HFFc6 (cell line): ENCODE measurements at regions not wholly inside any gene's neighbourhood (a gene's known extent, or its start where the extent isn't known, plus 50 kb on each side); places are given as distances from the start of the nearest gene placed in this dataset.

ENCODE experiments used
- DNase-seq: peaks from one replicate; pipeline ENCODE4 v3.0.0-alpha.2; 2018
- H3K27ac Mint-ChIP-seq: 2 replicates; pipeline ENCODE4 v1.8.0; 2020; ENCODE audit warnings: mild to moderate bottlenecking, mixed read lengths
- H3K27me3 Mint-ChIP-seq: 2 replicates; pipeline ENCODE4 v1.8.0; 2021; ENCODE audit warnings: mild to moderate bottlenecking, moderate library complexity, mixed read lengths; ENCODE audit not compliant: insufficient read depth
- H3K36me3 Mint-ChIP-seq: 2 replicates; pipeline ENCODE4 v1.8.0; 2021; ENCODE audit warnings: low read depth, mixed read lengths
- H3K4me1 Mint-ChIP-seq: 2 replicates; pipeline ENCODE4 v1.8.0; 2020; ENCODE audit warnings: low read depth, mixed read lengths
- H3K4me3 Mint-ChIP-seq: 2 replicates; pipeline ENCODE4 v1.8.0; 2020; ENCODE audit warnings: mild to moderate bottlenecking, moderate library complexity, mixed read lengths
- H3K9me3 Mint-ChIP-seq: 2 replicates; pipeline ENCODE4 v1.8.0; 2020; ENCODE audit warnings: mild to moderate bottlenecking, mixed read lengths
- TF ChIP-seq, protein P1 (sequence below): fragments of 200-600 bp; sonication (generic); IDR thresholded peaks from 2 replicates; pipeline ENCODE4 v1.5.0; 2021; ENCODE audit warnings: antibody characterized with exemption, mild to moderate bottlenecking

DNA sequence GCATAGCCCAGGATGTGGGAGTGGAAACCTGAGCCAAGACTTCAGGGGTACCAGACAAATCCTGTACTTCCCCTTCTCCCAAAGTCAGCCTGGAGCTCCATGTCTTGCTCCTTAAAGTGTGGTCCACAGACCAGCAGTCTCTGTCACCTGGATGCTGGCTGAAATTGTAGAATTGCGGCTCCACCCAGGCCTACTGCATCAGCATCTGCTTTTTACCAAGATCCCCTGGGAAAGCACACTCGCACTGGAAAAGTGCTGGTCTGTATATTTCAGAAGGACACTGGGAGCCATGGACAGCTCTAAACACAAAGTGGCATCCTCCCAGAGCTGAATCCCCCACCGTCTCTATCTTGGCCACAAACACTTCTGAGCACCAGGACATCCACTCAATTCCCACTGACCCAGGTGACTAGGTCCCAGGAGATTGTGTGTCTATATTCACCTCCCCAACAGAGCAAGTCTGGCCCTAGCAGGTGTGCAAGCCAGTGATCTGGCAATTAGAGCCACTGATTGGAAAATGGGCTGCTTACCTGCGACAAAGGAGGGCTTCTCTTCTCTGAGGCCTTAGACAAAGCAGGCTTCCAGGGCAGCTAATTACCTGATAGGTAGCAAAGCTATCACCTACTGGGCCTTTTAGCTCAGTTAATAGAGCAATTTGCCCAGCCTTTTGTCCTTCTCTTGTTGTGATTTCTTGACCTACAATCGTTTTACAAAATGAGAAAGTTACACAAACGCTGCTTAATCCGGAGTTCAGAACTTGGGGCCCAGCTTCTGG lies 443.3 kb downstream of the MN1 start:
- Mint-ChIP-seq H3K27me3 (peaks cover 22% of the 10 kb centered on the region), H3K4me3 (no peak overlapping the region), H3K36me3 (no peaks in the 10 kb centered on the region), H3K4me1 (no peaks in the 10 kb centered on the region), H3K27ac (no peak overlapping the region), H3K9me3 (peaks cover 5% of the 10 kb centered on the region; the same call in 1 of the 2 replicates)
- DNase-seq = no peak
- TF ChIP-seq, protein P1, sequence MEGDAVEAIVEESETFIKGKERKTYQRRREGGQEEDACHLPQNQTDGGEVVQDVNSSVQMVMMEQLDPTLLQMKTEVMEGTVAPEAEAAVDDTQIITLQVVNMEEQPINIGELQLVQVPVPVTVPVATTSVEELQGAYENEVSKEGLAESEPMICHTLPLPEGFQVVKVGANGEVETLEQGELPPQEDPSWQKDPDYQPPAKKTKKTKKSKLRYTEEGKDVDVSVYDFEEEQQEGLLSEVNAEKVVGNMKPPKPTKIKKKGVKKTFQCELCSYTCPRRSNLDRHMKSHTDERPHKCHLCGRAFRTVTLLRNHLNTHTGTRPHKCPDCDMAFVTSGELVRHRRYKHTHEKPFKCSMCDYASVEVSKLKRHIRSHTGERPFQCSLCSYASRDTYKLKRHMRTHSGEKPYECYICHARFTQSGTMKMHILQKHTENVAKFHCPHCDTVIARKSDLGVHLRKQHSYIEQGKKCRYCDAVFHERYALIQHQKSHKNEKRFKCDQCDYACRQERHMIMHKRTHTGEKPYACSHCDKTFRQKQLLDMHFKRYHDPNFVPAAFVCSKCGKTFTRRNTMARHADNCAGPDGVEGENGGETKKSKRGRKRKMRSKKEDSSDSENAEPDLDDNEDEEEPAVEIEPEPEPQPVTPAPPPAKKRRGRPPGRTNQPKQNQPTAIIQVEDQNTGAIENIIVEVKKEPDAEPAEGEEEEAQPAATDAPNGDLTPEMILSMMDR = no peak

DNA sequence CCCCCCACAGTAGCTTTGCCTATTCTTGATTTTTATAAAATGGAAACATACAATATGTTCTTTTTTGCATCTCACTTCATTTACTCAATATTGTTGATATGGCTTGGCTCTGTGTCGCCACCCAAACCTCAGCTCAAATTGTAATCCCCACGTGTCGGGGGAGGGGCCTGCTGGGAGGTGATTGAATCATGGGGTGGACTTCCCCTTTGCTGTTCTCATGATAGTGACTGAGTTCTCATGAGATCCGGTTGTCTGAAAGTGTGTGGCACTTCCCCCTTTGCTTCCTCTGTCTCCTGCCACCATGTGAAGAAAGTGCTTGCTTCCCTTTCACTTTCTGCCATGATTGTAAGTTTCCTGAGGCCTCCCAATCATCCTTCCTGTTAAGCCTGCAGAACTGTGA lies 431.3 kb downstream of the MN1 start:
- no peaks in the 10 kb centered on the region for H3K9me3 Mint-ChIP-seq
- no peaks in the 10 kb centered on the region for H3K4me1 Mint-ChIP-seq
- H3K36me3 Mint-ChIP-seq = no peaks in the 10 kb centered on the region
- no peak for DNase-seq
- H3K27ac Mint-ChIP-seq = no peak overlapping the region
- H3K4me3 Mint-ChIP-seq = no peak overlapping the region
- TF ChIP-seq, protein P1 = no peak
- peaks cover 29% of the 10 kb centered on the region for H3K27me3 Mint-ChIP-seq

DNA sequence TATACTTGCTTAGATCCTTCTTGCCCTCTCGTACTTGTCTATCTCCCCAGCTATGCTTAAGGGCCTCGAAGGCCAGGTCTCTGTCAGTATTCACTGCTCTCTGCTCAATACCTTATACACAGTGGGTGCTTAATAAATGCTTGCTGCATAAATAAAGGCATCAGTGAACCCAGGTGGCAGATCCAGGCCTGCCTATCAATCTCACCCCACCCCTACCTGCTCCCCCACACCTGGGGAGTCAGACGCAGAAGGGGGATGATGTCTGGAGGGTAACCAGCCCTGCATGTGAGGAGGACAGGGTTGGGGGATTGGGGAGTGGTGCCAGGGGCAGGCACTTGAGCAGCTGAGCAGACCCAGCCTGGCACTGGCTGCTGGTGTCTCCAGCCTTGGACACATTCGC lies 430.6 kb downstream of the MN1 start:
- H3K9me3 Mint-ChIP-seq = no peaks in the 10 kb centered on the region
- H3K27ac Mint-ChIP-seq = no peak overlapping the region
- H3K27me3 Mint-ChIP-seq = peaks cover 29% of the 10 kb centered on the region
- no peaks in the 10 kb centered on the region for H3K36me3 Mint-ChIP-seq
- no peak overlapping the region for H3K4me3 Mint-ChIP-seq
- TF ChIP-seq, protein P1 = no peak
- DNase-seq = no peak
- no peaks in the 10 kb centered on the region for H3K4me1 Mint-ChIP-seq

DNA sequence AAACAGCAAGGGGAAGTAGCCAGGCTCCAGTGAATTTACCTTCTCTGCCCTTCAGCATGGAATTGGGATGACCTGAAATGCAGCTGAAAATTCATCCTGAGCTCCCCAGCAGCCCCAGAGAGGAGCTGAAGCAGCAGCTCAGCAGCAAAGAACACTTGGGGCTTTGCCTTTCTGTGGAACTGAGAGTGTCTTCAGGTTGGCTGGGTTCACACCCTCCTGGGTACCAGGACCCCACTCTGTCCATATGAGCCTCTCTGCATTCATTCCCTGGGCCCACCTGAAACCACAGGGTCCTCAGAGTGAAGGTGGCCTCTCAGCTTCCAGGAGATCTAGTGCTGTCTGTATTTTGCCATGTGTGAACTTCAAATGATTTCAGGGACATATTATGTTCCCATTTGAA lies 429.2 kb downstream of the MN1 start:
- no peak overlapping the region for H3K27ac Mint-ChIP-seq
- no peak overlapping the region for H3K4me3 Mint-ChIP-seq
- TF ChIP-seq, protein P1 = no peak
- no peaks in the 10 kb centered on the region for H3K9me3 Mint-ChIP-seq
- no peaks in the 10 kb centered on the region for H3K36me3 Mint-ChIP-seq
- H3K4me1 Mint-ChIP-seq = no peaks in the 10 kb centered on the region
- DNase-seq = no peak
- peaks cover 29% of the 10 kb centered on the region for H3K27me3 Mint-ChIP-seq

DNA sequence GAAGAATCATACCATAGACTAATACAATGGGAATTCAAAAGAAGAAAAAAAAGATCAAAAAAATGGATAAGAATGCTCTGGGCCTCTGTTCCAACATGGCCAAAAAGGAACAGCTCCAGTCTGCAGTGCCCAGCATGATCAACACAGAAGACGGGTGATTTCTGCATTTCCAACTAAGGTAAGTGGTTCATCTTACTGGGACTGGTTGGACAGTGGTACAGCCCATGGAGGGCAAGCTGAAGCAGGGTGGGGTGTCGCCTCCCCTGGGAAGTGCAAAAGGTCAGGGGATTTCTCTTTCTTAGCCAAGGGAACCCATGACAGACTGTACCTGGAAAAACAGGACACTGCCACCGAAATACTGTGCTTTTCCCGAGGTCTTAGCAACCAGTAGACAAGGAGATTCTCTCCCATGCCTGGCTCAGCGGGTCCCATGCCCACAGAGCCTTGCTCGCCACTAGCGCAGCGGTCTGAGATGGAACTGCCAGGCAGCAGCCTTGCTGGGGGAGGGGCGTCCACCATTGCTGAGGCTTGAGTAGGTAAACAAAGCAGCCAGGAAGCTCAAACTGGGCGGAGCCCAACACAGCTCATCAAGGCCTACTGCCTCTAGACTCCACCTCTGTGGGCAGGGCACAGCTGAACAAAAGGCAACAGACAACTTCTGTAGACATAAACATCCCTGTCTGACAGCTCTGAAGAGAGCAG lies 428.4 kb downstream of the MN1 start:
- Mint-ChIP-seq H3K27me3 (peaks cover 29% of the 10 kb centered on the region), H3K27ac (no peak overlapping the region), H3K4me3 (no peak overlapping the region), H3K4me1 (no peaks in the 10 kb centered on the region), H3K36me3 (no peaks in the 10 kb centered on the region), H3K9me3 (no peaks in the 10 kb centered on the region)
- TF ChIP-seq, protein P1 = no peak
- DNase-seq = no peak
